HG03108 (cell line): ENCODE measurements at regions not wholly inside any gene's neighbourhood (a gene's known extent, or its start where the extent isn't known, plus 50 kb on each side); places are given as distances from the start of the nearest gene placed in this dataset.

Experiments used
- ATAC-seq: cut with Tn5 transposase; IDR thresholded peaks from one replicate; pipeline ENCODE4 v1.9.1; 2021; ENCODE audit warnings: moderate library complexity; ENCODE audit not compliant: unreplicated experiment

GRCh38 chr2:59936048-59936447 lies 617.4 kb downstream of the BCL11A start:
- ATAC-seq = no peak

- ATAC-seq = no peak
Observed at GRCh38 chr2:59935005-59935404, 618.4 kb downstream of the BCL11A start.

- no peak for ATAC-seq
Observed at GRCh38 chr2:59933948-59934347, 619.5 kb downstream of the BCL11A start.

GRCh38 chr2:59932341-59932740 lies 621.1 kb downstream of the BCL11A start:
- no peak for ATAC-seq

- no peak for ATAC-seq
Observed at GRCh38 chr2:59930430-59930829, 623.0 kb downstream of the BCL11A start.

GRCh38 chr2:59926731-59927130 lies 626.7 kb downstream of the BCL11A start:
- no peak for ATAC-seq

GRCh38 chr2:59925321-59925720 lies 628.1 kb downstream of the BCL11A start:
- no peak for ATAC-seq

GRCh38 chr2:59924346-59924745 lies 629.1 kb downstream of the BCL11A start:
- no peak for ATAC-seq

GRCh38 chr2:59922450-59922849 lies 631.0 kb downstream of the BCL11A start:
- no peak for ATAC-seq

GRCh38 chr2:59921743-59922142 lies 631.7 kb downstream of the BCL11A start:
- no peak for ATAC-seq

GRCh38 chr2:59920961-59921360 lies 632.5 kb downstream of the BCL11A start:
- ATAC-seq = no peak

GRCh38 chr2:59920307-59920706 lies 633.1 kb downstream of the BCL11A start:
- ATAC-seq = no peak

- ATAC-seq = no peak
Observed at GRCh38 chr2:59919579-59919978, 633.9 kb downstream of the BCL11A start.

- no peak for ATAC-seq
Observed at GRCh38 chr2:59912042-59912441, 641.4 kb downstream of the BCL11A start.

- ATAC-seq = no peak
Observed at GRCh38 chr2:59910166-59910565, 643.3 kb downstream of the BCL11A start.

GRCh38 chr2:59909147-59909546 lies 644.3 kb downstream of the BCL11A start:
- no peak for ATAC-seq

GRCh38 chr2:59905731-59906130 lies 647.7 kb downstream of the BCL11A start:
- no peak for ATAC-seq

- no peak for ATAC-seq
Observed at GRCh38 chr2:59903994-59904544, 649.4 kb downstream of the BCL11A start.

- no peak for ATAC-seq
Observed at GRCh38 chr2:59900728-59901452, 652.6 kb downstream of the BCL11A start.

- ATAC-seq = no peak
Observed at GRCh38 chr2:59899692-59900091, 653.8 kb downstream of the BCL11A start.

GRCh38 chr2:59896499-59897245 lies 656.8 kb downstream of the BCL11A start:
- no peak for ATAC-seq

GRCh38 chr2:59893612-59894011 lies 659.8 kb downstream of the BCL11A start:
- no peak for ATAC-seq
